PC-3 (cell line): ENCODE measurements at regions not wholly inside any gene's neighbourhood (a gene's known extent, or its start where the extent isn't known, plus 50 kb on each side); places are given as distances from the start of the nearest gene placed in this dataset.

Experiments
- EZH2 ChIP-seq: fragments of 300-600 bp; sonication (generic); IDR thresholded peaks from one replicate; pipeline ENCODE4 v1.6.1; 2017; ENCODE audit warnings: antibody characterized with exemption, mild to moderate bottlenecking, low read length; ENCODE audit not compliant: unreplicated experiment
- TF ChIP-seq, protein P1 (sequence below): fragments of 300-600 bp; sonication (generic); conservative IDR thresholded peaks from 2 replicates; pipeline ENCODE4 v1.5.1; 2017; ENCODE audit warnings: antibody characterized with exemption, low read depth, mild to moderate bottlenecking, low read length

GRCh38 chr5:172541773-172542136, 87.4 kb upstream of the SH3PXD2B start:
- TF ChIP-seq, protein P1, sequence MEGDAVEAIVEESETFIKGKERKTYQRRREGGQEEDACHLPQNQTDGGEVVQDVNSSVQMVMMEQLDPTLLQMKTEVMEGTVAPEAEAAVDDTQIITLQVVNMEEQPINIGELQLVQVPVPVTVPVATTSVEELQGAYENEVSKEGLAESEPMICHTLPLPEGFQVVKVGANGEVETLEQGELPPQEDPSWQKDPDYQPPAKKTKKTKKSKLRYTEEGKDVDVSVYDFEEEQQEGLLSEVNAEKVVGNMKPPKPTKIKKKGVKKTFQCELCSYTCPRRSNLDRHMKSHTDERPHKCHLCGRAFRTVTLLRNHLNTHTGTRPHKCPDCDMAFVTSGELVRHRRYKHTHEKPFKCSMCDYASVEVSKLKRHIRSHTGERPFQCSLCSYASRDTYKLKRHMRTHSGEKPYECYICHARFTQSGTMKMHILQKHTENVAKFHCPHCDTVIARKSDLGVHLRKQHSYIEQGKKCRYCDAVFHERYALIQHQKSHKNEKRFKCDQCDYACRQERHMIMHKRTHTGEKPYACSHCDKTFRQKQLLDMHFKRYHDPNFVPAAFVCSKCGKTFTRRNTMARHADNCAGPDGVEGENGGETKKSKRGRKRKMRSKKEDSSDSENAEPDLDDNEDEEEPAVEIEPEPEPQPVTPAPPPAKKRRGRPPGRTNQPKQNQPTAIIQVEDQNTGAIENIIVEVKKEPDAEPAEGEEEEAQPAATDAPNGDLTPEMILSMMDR = no peak
- TF ChIP-seq EZH2 = no peak
